Smooth muscle cell (in vitro differentiated cells): ENCODE measurements at regions not wholly inside any gene's neighbourhood (a gene's known extent, or its start where the extent isn't known, plus 50 kb on each side); places are given as distances from the start of the nearest gene placed in this dataset.

Experiments
- DNase-seq: peaks from one replicate; lab custom pipeline; 2025; ENCODE audit not compliant: unreplicated experiment; lab: John Stamatoyannopoulos, UW
- H2AFZ ChIP-seq: fragments of 200-600 bp; sonication (generic); 2 replicates; pipeline ENCODE4 v1.6.0; 2016; ENCODE audit warnings: antibody characterized with exemption, low read depth, mild to moderate bottlenecking
- H3F3A ChIP-seq: fragments of 200-600 bp; sonication (generic); 2 replicates; pipeline ENCODE4 v1.6.0; 2017; ENCODE audit warnings: antibody characterized with exemption, low read depth
- H3K27ac ChIP-seq: fragments of 200-600 bp; sonication (generic); 2 replicates; pipeline ENCODE4 v1.5.1; 2016; ENCODE audit warnings: low read depth, mild to moderate bottlenecking
- H3K27me3 ChIP-seq: fragments of 200-600 bp; sonication (generic); 2 replicates; pipeline ENCODE4 v1.6.1; 2016; ENCODE audit warnings: low read depth, mild to moderate bottlenecking
- H3K36me3 ChIP-seq: fragments of 200-600 bp; sonication (generic); 2 replicates; pipeline ENCODE4 v1.5.1; 2016; ENCODE audit warnings: low read depth
- H3K4me1 ChIP-seq: fragments of 200-600 bp; sonication (generic); 2 replicates; pipeline ENCODE4 v1.5.1; 2016; ENCODE audit warnings: low read depth
- H3K4me2 ChIP-seq: fragments of 200-600 bp; sonication (generic); 2 replicates; pipeline ENCODE4 v1.6.0; 2016; ENCODE audit warnings: mild to moderate bottlenecking
- H3K4me3 ChIP-seq: fragments of 200-600 bp; sonication (generic); 2 replicates; pipeline ENCODE4 v1.5.1; 2016; ENCODE audit warnings: mild to moderate bottlenecking
- H3K79me2 ChIP-seq: fragments of 200-600 bp; sonication (generic); 2 replicates; pipeline ENCODE4 v1.6.0; 2016; ENCODE audit warnings: low read depth, mild to moderate bottlenecking
- H3K9ac ChIP-seq: fragments of 200-600 bp; sonication (generic); 2 replicates; pipeline ENCODE4 v1.6.0; 2016; ENCODE audit warnings: low read depth
- H3K9me3 ChIP-seq: fragments of 200-600 bp; sonication (generic); replicated peaks from 2 replicates; pipeline ENCODE4 v1.5.1; 2016; ENCODE audit warnings: low read depth
- H4K20me1 ChIP-seq: fragments of 200-600 bp; sonication (generic); 2 replicates; pipeline ENCODE4 v1.6.0; 2016; ENCODE audit warnings: low read depth
- WGBS: methylation state at CpG from one replicate; pipeline ENCODE4 v1.1.7; 2016; ENCODE audit warnings: low lambda C conversion rate; 5-methylcytosine and 5-hydroxymethylcytosine counted together
- TF ChIP-seq, protein P1 (sequence below): fragments of 200-600 bp; sonication (generic); IDR thresholded peaks from 2 replicates; pipeline ENCODE4 v1.5.1; 2017; ENCODE audit warnings: borderline replicate concordance, mild to moderate bottlenecking, antibody characterized with exemption; ENCODE audit not compliant: insufficient read depth, poor library complexity, severe bottlenecking

DNA sequence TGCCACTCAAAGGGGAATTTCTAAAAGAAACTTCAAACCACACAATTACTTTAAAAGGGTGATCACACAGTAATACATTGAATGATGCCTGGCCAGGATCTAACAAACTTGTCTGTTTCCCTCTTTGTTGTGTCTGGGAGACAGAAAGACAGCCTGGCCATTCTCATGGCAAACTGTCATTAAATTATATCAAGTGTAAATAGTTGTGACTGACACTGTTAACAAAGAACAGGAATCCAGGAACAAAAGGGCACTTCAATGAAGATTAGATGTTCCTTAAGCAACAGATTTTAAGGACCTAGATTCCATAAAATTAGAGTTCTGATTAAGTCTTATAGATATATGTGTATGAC, 383.6 kb downstream of the KCNJ2 start:
- H3K4me2 ChIP-seq = no peak overlapping the region
- no peaks in the 10 kb centered on the region for H4K20me1 ChIP-seq
- H3K79me2 ChIP-seq = no peaks in the 10 kb centered on the region
- no peak overlapping the region for H3K4me3 ChIP-seq
- DNase-seq = no peak
- no peaks in the 10 kb centered on the region for H3F3A ChIP-seq
- no peaks in the 10 kb centered on the region for H3K36me3 ChIP-seq
- no peak overlapping the region for H3K27ac ChIP-seq
- no peaks in the 10 kb centered on the region for H3K4me1 ChIP-seq
- TF ChIP-seq, protein P1, sequence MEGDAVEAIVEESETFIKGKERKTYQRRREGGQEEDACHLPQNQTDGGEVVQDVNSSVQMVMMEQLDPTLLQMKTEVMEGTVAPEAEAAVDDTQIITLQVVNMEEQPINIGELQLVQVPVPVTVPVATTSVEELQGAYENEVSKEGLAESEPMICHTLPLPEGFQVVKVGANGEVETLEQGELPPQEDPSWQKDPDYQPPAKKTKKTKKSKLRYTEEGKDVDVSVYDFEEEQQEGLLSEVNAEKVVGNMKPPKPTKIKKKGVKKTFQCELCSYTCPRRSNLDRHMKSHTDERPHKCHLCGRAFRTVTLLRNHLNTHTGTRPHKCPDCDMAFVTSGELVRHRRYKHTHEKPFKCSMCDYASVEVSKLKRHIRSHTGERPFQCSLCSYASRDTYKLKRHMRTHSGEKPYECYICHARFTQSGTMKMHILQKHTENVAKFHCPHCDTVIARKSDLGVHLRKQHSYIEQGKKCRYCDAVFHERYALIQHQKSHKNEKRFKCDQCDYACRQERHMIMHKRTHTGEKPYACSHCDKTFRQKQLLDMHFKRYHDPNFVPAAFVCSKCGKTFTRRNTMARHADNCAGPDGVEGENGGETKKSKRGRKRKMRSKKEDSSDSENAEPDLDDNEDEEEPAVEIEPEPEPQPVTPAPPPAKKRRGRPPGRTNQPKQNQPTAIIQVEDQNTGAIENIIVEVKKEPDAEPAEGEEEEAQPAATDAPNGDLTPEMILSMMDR = no peak
- no peak overlapping the region for H2AFZ ChIP-seq
- peaks cover 11% of the 10 kb centered on the region for H3K27me3 ChIP-seq
- no peaks in the 10 kb centered on the region for H3K9me3 ChIP-seq
- H3K9ac ChIP-seq = no peak overlapping the region

DNA sequence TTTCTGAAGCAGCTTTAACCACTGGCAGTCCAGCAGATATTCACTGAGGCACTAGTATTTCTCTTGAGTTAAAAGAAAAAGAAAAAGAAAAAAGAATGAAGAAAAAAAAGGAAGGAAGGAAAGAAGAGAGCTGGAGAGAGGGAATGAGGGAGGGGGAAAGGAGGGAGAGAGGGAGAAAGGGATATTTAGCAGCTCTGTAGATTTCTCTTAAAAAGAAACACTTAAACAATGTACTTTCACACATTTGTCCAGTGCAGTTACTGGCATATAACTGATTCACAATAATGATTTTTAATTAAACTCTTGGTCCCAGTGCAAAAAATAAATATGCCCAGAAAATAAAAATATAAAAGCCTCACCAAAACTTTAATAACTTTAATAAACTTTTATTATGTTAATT, 386.4 kb downstream of the KCNJ2 start:
- Histone ChIP-seq H3K4me3 (no peak overlapping the region), H3K9ac (no peak overlapping the region), H3K27me3 (peaks cover 11% of the 10 kb centered on the region), H3K4me1 (no peaks in the 10 kb centered on the region), H4K20me1 (no peaks in the 10 kb centered on the region), H3K79me2 (no peaks in the 10 kb centered on the region), H3K36me3 (no peaks in the 10 kb centered on the region), H3K9me3 (no peaks in the 10 kb centered on the region), H2AFZ (no peak overlapping the region), H3K4me2 (no peak overlapping the region), H3K27ac (no peak overlapping the region), H3F3A (no peaks in the 10 kb centered on the region)
- TF ChIP-seq, protein P1 = no peak
- no peak for DNase-seq

DNA sequence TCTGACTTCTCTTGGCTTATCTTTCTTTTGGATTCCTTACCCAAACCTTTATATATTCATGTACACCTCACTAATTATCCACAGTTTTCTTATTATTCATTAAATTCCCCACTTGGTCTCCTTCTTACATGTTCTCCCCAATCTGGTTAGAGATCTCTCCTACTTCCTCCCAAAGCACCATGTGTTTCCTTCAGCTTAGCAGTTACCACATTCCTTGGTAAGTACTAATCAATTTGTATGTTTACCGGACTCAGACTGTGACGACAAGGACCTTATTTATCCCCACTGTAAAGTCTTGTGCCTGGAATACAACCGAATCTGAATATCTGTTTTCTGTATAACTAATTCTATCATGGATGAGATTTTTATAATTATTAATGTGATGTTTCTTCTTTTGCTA, 389.5 kb downstream of the KCNJ2 start:
- Histone ChIP-seq H3F3A (no peaks in the 10 kb centered on the region), H3K4me2 (no peak overlapping the region), H3K36me3 (no peaks in the 10 kb centered on the region), H3K9me3 (no peaks in the 10 kb centered on the region), H3K79me2 (no peaks in the 10 kb centered on the region), H4K20me1 (no peaks in the 10 kb centered on the region), H3K4me1 (no peaks in the 10 kb centered on the region), H2AFZ (no peak overlapping the region), H3K27me3 (peaks cover under 1% of the 10 kb centered on the region), H3K9ac (no peak overlapping the region), H3K27ac (no peak overlapping the region), H3K4me3 (no peak overlapping the region)
- no peak for DNase-seq
- TF ChIP-seq, protein P1 = no peak
- 21% methylated on average over 3 of the region's 3 CpGs for WGBS

DNA sequence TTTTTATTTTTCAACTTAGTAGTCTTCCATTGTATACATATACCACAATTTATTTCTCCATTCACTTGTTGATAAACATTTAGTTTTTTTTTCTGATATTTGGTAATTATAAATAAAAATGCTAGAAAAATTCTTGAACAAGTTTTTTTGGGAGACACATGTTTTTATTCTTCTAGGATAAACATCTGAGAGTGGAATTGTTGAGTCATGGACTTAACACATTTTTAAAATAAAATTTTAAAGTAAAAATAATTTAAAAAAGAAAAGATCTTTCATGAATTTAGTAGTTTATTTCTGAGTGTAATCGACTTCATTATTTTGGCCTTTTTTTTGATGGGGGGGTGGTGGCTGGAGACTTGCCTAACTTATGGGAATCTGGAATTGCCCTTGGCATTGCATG, 391.1 kb downstream of the KCNJ2 start:
- Histone ChIP-seq H3K36me3 (no peaks in the 10 kb centered on the region), H3K9ac (no peak overlapping the region), H3K27ac (no peak overlapping the region), H2AFZ (no peak overlapping the region), H3K4me2 (no peak overlapping the region), H3K79me2 (no peaks in the 10 kb centered on the region), H3F3A (no peaks in the 10 kb centered on the region), H3K9me3 (no peaks in the 10 kb centered on the region), H3K4me3 (no peak overlapping the region), H4K20me1 (no peaks in the 10 kb centered on the region), H3K4me1 (no peaks in the 10 kb centered on the region), H3K27me3 (no peaks in the 10 kb centered on the region)
- TF ChIP-seq, protein P1 = no peak
- WGBS = 100% methylated on average over 1 of the region's 1 CpG
- no peak for DNase-seq
